MCF 10A (cell line): ENCODE measurements at regions not wholly inside any gene's neighbourhood (a gene's known extent, or its start where the extent isn't known, plus 50 kb on each side); places are given as distances from the start of the nearest gene placed in this dataset.

ENCODE experiments used
- BruUV-seq: library from RNA; stranded (reverse); fragments of 400-500 nt; replicated peaks from 2 replicates; lab custom pipeline; 2021; lab: Mats Ljungman, UMichigan
- CTCF ChIA-PET: fragments of 300-600 bp; sonication (Branson Sonifier 250); formaldehyde crosslinking; extraction: SDS; loops from one replicate; lab custom pipeline; 2021; ENCODE audit warnings: antibody characterized with exemption, inconsistent platforms; lab: Yijun Ruan, JAX
- POLR2A ChIA-PET: fragments of 300-600, 350-650 bp; sonication (Branson Sonifier 250); formaldehyde crosslinking; extraction: SDS; loops from one replicate; lab custom pipeline; 2020; ENCODE audit warnings: antibody characterized with exemption, inconsistent platforms; lab: Yijun Ruan, JAX
- DNase-seq: peaks from one replicate; pipeline ENCODE4 v3.0.0-alpha.2; 2018; ENCODE audit not compliant: unreplicated experiment
- H3K27ac Mint-ChIP-seq: one replicate; pipeline ENCODE4 v1.8.0; 2022; ENCODE audit warnings: mild to moderate bottlenecking, low read depth, mixed read lengths; ENCODE audit not compliant: unreplicated experiment
- H3K27me3 Mint-ChIP-seq: one replicate; pipeline ENCODE4 v1.8.0; 2022; ENCODE audit warnings: mixed read lengths; ENCODE audit not compliant: insufficient read depth, unreplicated experiment
- H3K36me3 Mint-ChIP-seq: one replicate; pipeline ENCODE4 v1.8.0; 2022; ENCODE audit warnings: mild to moderate bottlenecking, moderate library complexity, mixed read lengths; ENCODE audit not compliant: insufficient read depth, unreplicated experiment
- H3K4me1 Mint-ChIP-seq: one replicate; pipeline ENCODE4 v1.8.0; 2022; ENCODE audit warnings: mixed read lengths; ENCODE audit not compliant: insufficient read depth, unreplicated experiment
- H3K4me3 Mint-ChIP-seq: one replicate; pipeline ENCODE4 v1.8.0; 2022; ENCODE audit warnings: mild to moderate bottlenecking, moderate library complexity, mixed read lengths; ENCODE audit not compliant: unreplicated experiment
- H3K9me3 Mint-ChIP-seq: one replicate; pipeline ENCODE4 v1.8.0; 2022; ENCODE audit warnings: mixed read lengths; ENCODE audit not compliant: unreplicated experiment
- intact Hi-C: fragments of 100-400 bp; cut with micrococcal nuclease; formaldehyde crosslinking; loops from 2 replicates; pipeline ENCODE4 v1.14.1; 2022
- TF ChIP-seq, protein P1 (sequence below): fragments of 200-600 bp; IDR thresholded peaks from one replicate; pipeline ENCODE4 v1.8.0; 2022; ENCODE audit warnings: antibody characterized with exemption, mild to moderate bottlenecking; ENCODE audit not compliant: unreplicated experiment

DNA sequence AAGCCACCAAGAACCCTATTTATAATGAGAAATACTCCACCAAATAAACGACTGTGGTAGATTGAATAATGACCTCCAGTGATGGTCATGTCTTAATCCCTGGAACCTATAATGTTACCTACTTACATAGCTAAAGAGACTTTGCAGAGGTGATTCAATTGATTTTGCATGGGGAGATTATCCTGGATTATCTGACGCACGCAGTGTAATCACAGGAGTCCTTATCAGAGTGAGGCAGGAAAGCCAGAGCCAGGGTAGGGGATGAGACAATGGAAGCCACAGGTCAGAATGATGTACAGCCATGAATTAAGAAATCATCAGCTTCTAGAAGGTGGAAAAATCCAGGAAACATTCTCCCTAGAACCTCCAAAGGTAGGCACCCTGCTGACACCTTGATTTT is 286.4 kb upstream of the SP4 start:
- no peaks in the 10 kb centered on the region for H3K4me1 Mint-ChIP-seq
- POLR2A ChIA-PET: no interaction called here
- intact Hi-C loops: no loop called here
- CTCF ChIA-PET: no interaction called here
- H3K9me3 Mint-ChIP-seq: no peaks in the 10 kb centered on the region
- no peak overlapping the region for H3K27ac Mint-ChIP-seq
- no peaks in the 10 kb centered on the region for H3K27me3 Mint-ChIP-seq
- TF ChIP-seq, protein P1, sequence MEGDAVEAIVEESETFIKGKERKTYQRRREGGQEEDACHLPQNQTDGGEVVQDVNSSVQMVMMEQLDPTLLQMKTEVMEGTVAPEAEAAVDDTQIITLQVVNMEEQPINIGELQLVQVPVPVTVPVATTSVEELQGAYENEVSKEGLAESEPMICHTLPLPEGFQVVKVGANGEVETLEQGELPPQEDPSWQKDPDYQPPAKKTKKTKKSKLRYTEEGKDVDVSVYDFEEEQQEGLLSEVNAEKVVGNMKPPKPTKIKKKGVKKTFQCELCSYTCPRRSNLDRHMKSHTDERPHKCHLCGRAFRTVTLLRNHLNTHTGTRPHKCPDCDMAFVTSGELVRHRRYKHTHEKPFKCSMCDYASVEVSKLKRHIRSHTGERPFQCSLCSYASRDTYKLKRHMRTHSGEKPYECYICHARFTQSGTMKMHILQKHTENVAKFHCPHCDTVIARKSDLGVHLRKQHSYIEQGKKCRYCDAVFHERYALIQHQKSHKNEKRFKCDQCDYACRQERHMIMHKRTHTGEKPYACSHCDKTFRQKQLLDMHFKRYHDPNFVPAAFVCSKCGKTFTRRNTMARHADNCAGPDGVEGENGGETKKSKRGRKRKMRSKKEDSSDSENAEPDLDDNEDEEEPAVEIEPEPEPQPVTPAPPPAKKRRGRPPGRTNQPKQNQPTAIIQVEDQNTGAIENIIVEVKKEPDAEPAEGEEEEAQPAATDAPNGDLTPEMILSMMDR: no peak
- no peak for DNase-seq
- H3K4me3 Mint-ChIP-seq: no peak overlapping the region
- H3K36me3 Mint-ChIP-seq: no peaks in the 10 kb centered on the region
- no TSS peak for BruUV-seq

DNA sequence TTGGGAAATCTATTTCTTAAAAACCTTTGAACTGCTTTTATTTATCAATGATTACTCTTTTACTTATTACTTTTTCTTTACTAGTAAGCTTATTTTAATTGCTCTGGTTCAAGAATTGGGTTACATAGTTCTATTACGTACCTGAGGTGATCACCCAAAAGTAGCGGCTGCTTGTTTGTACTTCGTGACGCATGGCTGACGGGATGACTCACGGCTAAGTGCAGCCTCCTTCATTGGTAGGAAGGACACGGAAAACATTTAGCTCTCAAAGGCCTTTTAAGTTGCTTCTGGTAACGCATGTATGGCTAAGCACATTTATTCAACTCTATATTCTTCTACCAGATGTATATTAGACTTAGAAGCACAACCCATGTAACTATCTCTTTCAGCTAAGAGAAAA is 285.8 kb upstream of the SP4 start:
- ChIA-PET CTCF (no interaction called here), POLR2A (interaction anchor here (0.8 kb wide), 1 partner anchor 131 kb away, joined by 3 read pairs; no protein-coding TSS in a partner anchor)
- Mint-ChIP-seq H3K27ac (no peak overlapping the region), H3K36me3 (no peaks in the 10 kb centered on the region), H3K9me3 (no peaks in the 10 kb centered on the region), H3K4me3 (no peak overlapping the region), H3K4me1 (no peaks in the 10 kb centered on the region), H3K27me3 (no peaks in the 10 kb centered on the region)
- BruUV-seq: no TSS peak
- TF ChIP-seq, protein P1: no peak
- intact Hi-C loops: no loop called here
- no peak for DNase-seq

DNA sequence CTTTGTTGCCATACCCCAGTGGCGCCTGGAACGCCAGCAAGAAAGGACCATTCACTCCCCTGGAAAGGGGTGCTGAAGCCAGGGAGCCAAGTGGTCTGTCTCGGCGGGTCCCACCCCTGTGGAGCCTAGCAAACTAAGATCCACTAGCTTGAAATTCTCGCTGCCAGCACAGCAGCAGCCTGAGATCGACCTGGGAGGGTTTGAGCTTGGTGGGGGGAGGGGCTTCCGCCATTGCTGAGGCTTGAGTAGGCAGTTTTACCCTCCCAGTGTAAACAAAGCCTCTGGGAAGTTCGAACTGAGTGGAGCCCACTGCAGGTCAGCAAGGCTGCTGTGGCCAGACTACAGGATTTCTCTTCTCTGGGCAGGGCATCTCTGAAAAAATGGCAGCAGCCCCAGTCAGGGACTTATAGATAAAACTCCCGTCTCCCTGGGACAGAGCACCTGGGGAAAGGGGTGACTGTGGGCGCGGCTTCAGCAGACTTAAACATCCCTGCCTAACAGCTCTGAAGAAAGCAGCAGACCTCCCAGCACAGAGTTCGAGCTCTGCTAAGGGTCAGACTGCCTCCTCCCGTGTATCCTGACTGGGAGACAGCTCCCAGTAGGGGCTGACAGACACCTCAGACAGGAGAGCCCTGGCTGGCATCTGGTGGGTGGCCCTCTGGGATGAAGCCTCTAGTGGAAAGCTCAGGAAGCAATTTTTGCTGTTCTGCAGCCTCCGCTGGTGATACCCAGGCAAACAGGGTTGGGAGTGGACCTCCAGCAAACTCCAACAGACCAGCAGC is 281.1 kb upstream of the SP4 start:
- no peak overlapping the region for H3K4me3 Mint-ChIP-seq
- H3K27ac Mint-ChIP-seq: no peak overlapping the region
- DNase-seq: no peak
- TF ChIP-seq, protein P1: no peak
- POLR2A ChIA-PET: no interaction called here
- CTCF ChIA-PET: interaction anchor here (0.5 kb wide), 1 partner anchor 472 kb away, joined by 3 read pairs; no protein-coding TSS in a partner anchor
- no peaks in the 10 kb centered on the region for H3K4me1 Mint-ChIP-seq
- BruUV-seq: no TSS peak
- intact Hi-C loops: no loop called here
- H3K27me3 Mint-ChIP-seq: no peaks in the 10 kb centered on the region
- H3K9me3 Mint-ChIP-seq: no peaks in the 10 kb centered on the region
- no peaks in the 10 kb centered on the region for H3K36me3 Mint-ChIP-seq

DNA sequence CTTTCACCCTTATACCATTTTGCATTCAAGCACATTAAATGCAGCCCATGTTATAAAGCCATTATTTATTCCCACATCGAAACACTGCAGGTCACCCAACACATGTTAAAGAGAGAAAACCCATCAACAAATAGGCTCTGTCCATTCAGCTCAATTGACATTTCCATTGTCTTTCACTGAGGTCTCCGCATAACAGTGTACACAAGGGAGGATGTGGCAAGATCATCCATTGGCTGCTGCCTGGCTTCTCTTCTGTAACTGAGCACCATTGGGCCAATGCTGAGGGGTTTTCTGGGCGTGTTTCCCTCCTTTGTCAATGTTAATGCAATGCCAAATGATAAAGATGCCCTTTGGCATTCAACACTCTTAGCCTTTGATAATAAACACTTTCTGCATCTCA is 278.1 kb upstream of the SP4 start:
- DNase-seq: no peak
- BruUV-seq: no TSS peak
- Mint-ChIP-seq H3K4me1 (no peaks in the 10 kb centered on the region), H3K36me3 (no peaks in the 10 kb centered on the region), H3K27me3 (no peaks in the 10 kb centered on the region), H3K4me3 (no peak overlapping the region), H3K9me3 (no peaks in the 10 kb centered on the region), H3K27ac (no peak overlapping the region)
- intact Hi-C loops: no loop called here
- ChIA-PET POLR2A (no interaction called here), CTCF (interaction anchor here (1.2 to 1.7 kb wide), 2 partner anchors 42 to 71 kb away, joined by 3 read pairs; no protein-coding TSS in a partner anchor)
- TF ChIP-seq, protein P1: no peak
